Prostate gland (tissue), 2 donors: ENCODE measurements at regions not wholly inside any gene's neighbourhood (a gene's known extent, or its start where the extent isn't known, plus 50 kb on each side); places are given as distances from the start of the nearest gene placed in this dataset.
A peak's percentile ranks its signal among the peaks of the same experiment; 100 is the strongest.

Source experiments
- DNase-seq: peaks from one replicate; pipeline ENCODE4 v3.0.0-alpha.2; 2019; ENCODE audit warnings: low spot score
- H3K27ac ChIP-seq, 2 donors: fragments of 200-600 bp; sonication (generic); 2 replicates each; pipeline ENCODE4 v1.5.1; 2017 to 2019
- H3K27me3 ChIP-seq: fragments of 200-600 bp; sonication (generic); replicated peaks from 2 replicates; pipeline ENCODE4 v1.5.1; 2019; ENCODE audit not compliant: insufficient read depth
- H3K36me3 ChIP-seq, 2 donors: fragments of 200-600 bp; sonication (generic); 1 replicate in 1 of 2; 2 replicates in 1 of 2; pipeline versions ENCODE4 v1.5.1 to v1.8.1; 2017 to 2019
- H3K4me1 ChIP-seq: fragments of 200-600 bp; sonication (generic); replicated peaks from 2 replicates; pipeline ENCODE4 v1.5.1; 2019
- H3K4me3 ChIP-seq, 2 donors: fragments of 200-600 bp; sonication (generic); 2 replicates each; pipeline ENCODE4 v1.5.1; 2017 to 2019
- H3K9me3 ChIP-seq: fragments of 200-600 bp; sonication (generic); 2 replicates; pipeline ENCODE4 v1.5.1; 2017
- POLR2A ChIP-seq: fragments of 450-650 bp; IDR thresholded peaks from one replicate; pipeline ENCODE4 v1.6.1; 2016; ENCODE audit warnings: antibody characterized with exemption, mild to moderate bottlenecking
- POLR2AphosphoS5 ChIP-seq: sonication (generic); formaldehyde crosslinking; IDR thresholded peaks from one replicate; pipeline ENCODE4 v1.6.1; 2017; ENCODE audit warnings: antibody characterized with exemption
- WGBS: methylation state at CpG from one replicate; pipeline ENCODE4 v1.1.5; 2018; 5-methylcytosine and 5-hydroxymethylcytosine counted together
- intact Hi-C: fragments of 100-400 bp; cut with DNase I; formaldehyde crosslinking; loops from one replicate; pipeline ENCODE4 v1.14.2; 2022
- TF ChIP-seq, protein P1 (sequence below), 4 experiments: fragments of 200-600 bp in 2 of 4; fragments of 450-650 bp in 2 of 4; sonication (generic) in 2 of 4; IDR thresholded peaks; 1 replicate in 3 of 4; 2 replicates in 1 of 4; pipeline ENCODE4 v1.5.1; 2016 to 2019; ENCODE audit warnings: antibody characterized with exemption in 4 of 4, mild to moderate bottlenecking in 2 of 4, moderate library complexity in 2 of 4

DNA sequence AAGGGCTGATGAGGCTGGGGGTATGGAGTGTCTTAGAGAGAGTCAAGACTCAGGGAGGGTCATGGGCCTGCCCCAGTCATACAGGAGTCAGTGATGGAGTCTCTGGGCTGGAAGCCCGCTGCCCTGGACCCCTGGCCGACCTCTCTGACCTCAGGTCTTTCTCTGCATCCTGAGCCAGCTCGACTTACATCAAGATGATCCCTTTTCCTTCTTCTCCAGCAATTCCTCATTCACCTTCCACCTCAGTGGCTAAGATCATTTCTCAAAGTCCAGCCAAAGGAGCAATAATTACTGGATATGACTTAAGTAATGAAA lies 308.6 kb downstream of the MATN1 start:
- H3K27ac ChIP-seq = no peak overlapping the region
- H3K27me3 ChIP-seq = no peaks in the 10 kb centered on the region
- no peaks in the 10 kb centered on the region for H3K9me3 ChIP-seq
- intact Hi-C loops = no loop called here
- no peaks in the 10 kb centered on the region for H3K36me3 ChIP-seq
- no peak for TF ChIP-seq POLR2AphosphoS5
- no peak for TF ChIP-seq POLR2A
- TF ChIP-seq, protein P1, sequence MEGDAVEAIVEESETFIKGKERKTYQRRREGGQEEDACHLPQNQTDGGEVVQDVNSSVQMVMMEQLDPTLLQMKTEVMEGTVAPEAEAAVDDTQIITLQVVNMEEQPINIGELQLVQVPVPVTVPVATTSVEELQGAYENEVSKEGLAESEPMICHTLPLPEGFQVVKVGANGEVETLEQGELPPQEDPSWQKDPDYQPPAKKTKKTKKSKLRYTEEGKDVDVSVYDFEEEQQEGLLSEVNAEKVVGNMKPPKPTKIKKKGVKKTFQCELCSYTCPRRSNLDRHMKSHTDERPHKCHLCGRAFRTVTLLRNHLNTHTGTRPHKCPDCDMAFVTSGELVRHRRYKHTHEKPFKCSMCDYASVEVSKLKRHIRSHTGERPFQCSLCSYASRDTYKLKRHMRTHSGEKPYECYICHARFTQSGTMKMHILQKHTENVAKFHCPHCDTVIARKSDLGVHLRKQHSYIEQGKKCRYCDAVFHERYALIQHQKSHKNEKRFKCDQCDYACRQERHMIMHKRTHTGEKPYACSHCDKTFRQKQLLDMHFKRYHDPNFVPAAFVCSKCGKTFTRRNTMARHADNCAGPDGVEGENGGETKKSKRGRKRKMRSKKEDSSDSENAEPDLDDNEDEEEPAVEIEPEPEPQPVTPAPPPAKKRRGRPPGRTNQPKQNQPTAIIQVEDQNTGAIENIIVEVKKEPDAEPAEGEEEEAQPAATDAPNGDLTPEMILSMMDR (IDR thresholded peaks at IDR 0.05) = no peak
- no peaks in the 10 kb centered on the region for H3K4me1 ChIP-seq
- 71% methylated on average over 3 of the region's 3 CpGs for WGBS
- H3K4me3 ChIP-seq = no peak overlapping the region
- DNase-seq = no peak

DNA sequence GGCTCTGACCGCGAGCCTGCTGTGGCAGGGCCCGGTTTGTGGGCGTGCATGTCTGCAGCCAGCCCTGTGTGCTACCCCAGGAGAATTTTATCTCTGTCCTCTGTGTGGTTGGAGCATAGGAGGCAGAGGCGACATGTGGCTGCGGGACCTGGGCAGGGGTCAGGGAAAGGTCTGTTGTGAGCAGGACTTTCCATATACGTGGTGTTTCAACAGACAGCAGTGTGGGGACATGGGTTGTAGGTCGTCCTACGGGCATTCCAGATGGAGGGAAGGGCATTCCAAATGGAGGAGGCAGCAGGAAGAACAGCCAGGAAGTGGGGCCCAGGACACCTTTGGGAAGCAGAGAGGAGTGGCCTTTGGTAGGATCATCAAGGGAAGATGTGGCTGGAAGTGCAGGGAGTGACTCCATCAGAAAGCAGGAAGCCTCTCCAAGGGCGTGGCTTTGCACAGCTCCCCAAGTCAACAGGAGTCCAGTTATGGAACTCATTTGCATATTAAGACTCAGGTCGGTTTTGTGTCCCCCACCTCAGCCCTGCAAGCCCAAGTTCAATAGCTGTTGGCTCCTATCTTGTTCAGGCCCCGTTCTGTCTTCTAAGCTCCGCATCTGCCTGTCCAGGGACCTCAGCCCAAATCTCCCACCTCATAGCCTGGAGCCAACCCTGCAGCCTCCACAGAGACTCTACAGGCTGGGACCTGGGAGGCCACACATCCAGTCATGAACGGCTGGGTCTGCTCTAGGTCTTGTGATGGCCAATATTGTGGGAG lies 309.1 kb downstream of the MATN1 start:
- no peak for DNase-seq
- H3K4me3 ChIP-seq = no peak overlapping the region
- WGBS = 86% methylated on average over 14 of the region's 14 CpGs

DNA sequence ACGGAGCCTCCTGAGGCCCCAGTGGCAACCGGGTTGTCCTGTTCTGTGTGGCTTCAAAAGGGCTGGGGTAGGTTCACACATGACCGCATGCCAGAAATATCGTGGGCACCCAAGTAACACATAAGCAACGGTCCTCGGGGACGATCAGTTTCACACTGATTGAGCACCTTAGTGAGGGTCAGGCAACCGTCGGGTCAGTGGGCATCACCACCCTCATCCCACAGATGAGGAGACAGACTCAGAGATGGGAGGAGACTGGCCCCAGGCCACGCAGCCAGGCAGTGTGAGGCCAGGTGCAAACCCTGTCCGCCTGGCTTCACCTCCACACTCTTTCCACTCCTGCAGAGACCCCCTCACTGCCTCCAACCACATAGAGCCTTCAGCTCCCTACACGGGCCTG lies 309.8 kb downstream of the MATN1 start:
- Histone ChIP-seq H3K36me3 (no peaks in the 10 kb centered on the region), H3K9me3 (no peaks in the 10 kb centered on the region), H3K4me1 (no peaks in the 10 kb centered on the region), H3K27ac (no peak overlapping the region), H3K4me3 (no peak overlapping the region), H3K27me3 (no peaks in the 10 kb centered on the region)
- WGBS = 89% methylated on average over 12 of the region's 12 CpGs
- TF ChIP-seq, protein P1 (IDR thresholded peaks at IDR 0.05) = no peak
- TF ChIP-seq POLR2A (no peak), POLR2AphosphoS5 (no peak)
- intact Hi-C loops = no loop called here
- DNase-seq = no peak

More for the DNA sequence above, 309.1 kb downstream of the MATN1 start:
- intact Hi-C loops = no loop called here
- H3K9me3 ChIP-seq = no peaks in the 10 kb centered on the region
- no peak overlapping the region for H3K27ac ChIP-seq
- H3K36me3 ChIP-seq = no peaks in the 10 kb centered on the region
- no peak for TF ChIP-seq POLR2AphosphoS5
- no peak for TF ChIP-seq POLR2A
- TF ChIP-seq, protein P1 (IDR thresholded peaks at IDR 0.05) = no peak
- no peaks in the 10 kb centered on the region for H3K4me1 ChIP-seq
- H3K27me3 ChIP-seq = no peaks in the 10 kb centered on the region

DNA sequence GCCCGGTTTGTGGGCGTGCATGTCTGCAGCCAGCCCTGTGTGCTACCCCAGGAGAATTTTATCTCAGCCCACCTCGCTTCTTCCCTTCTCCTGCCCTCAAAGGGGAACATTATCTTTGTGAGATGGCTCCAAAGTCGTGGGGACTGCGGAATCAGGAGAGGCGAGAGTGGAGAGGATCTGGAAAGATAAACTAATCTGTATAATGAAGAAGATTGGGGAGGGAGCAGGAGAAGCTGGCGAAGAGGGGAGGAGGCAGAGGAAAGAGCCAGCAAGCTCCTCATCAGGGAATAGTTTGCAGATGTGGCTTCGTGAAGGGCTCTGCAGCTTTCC lies 310.3 kb downstream of the MATN1 start:
- no peaks in the 10 kb centered on the region for H3K36me3 ChIP-seq
- H3K27ac ChIP-seq = no peak overlapping the region
- no peaks in the 10 kb centered on the region for H3K9me3 ChIP-seq
- no peak overlapping the region for H3K4me3 ChIP-seq
- intact Hi-C loops = no loop called here
- WGBS = 82% methylated on average over 8 of the region's 8 CpGs
- DNase-seq = no peak
- H3K4me1 ChIP-seq = no peaks in the 10 kb centered on the region
- no peaks in the 10 kb centered on the region for H3K27me3 ChIP-seq
- TF ChIP-seq POLR2AphosphoS5 (no peak), POLR2A (no peak)
- TF ChIP-seq, protein P1 (IDR thresholded peaks at IDR 0.05) = no peak

DNA sequence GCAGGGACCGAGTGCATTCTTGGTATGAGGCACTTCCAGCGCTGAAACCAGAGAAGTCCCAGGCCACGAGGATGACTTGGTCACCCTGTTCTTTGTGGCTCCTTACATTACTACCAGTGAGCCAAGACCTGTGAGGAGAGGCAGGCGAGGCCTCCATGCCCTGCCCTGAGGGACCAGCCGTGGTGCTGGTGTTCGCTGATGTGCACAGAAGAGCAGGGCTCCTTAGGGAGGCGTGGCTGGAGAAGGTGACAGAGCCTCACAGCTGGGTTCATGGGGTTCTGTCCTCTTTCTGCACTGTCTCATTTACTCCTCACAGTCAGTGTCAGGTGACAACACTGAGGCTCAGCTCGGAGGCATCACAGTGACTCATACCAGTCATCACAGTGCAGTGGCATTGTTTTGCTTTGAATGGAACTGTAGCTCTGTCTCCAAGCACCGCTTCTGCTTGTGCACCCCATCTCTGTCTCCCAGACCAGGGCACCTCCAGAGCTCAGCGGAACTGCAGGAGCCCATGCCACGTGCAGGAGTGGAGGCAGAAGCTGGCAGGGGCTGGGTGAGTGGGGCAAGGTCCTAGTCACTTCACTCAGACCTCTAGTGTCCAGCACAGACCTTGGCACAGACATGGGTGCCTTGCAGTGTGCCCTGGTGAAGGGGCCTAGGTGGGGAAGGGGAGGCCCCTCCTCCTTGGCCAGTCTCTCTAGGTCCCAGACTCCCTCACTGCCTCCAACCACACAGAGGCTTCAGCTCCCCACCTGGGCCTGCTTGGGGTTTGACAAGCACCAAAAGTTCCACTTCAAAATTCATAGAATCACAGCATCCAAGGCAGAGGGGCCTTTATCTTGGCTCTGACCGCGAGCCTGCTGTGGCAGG lies 310.9 kb downstream of the MATN1 start:
- intact Hi-C loops = no loop called here
- 71% methylated on average over 13 of the region's 13 CpGs for WGBS
- Histone ChIP-seq H3K27ac (no peak overlapping the region), H3K4me1 (no peaks in the 10 kb centered on the region), H3K36me3 (no peaks in the 10 kb centered on the region), H3K4me3 (no peak overlapping the region), H3K9me3 (no peaks in the 10 kb centered on the region), H3K27me3 (no peaks in the 10 kb centered on the region)
- peak; percentile 1 for DNase-seq
- TF ChIP-seq POLR2AphosphoS5 = no peak
- TF ChIP-seq, protein P1 (IDR thresholded peaks at IDR 0.05) = no peak
- no peak for TF ChIP-seq POLR2A
